Mucosa of rectum (tissue), 2 donors: ENCODE measurements at regions not wholly inside any gene's neighbourhood (a gene's known extent, or its start where the extent isn't known, plus 50 kb on each side); places are given as distances from the start of the nearest gene placed in this dataset.

Source experiments
- H3K27ac ChIP-seq, 2 donors: one replicate each; pipeline ENCODE4 v1.7.0; 2013; ENCODE audit warnings: inconsistent platforms in 2 of 2, low read depth in 2 of 2, low read length in 2 of 2
- H3K27me3 ChIP-seq, 2 donors: one replicate each; pipeline ENCODE4 v1.7.0; 2013; ENCODE audit warnings: low read length in 2 of 2; ENCODE audit not compliant: control insufficient read depth in 2 of 2, insufficient read depth in 2 of 2
- H3K36me3 ChIP-seq, 2 donors: one replicate each; pipeline ENCODE4 v1.7.0; 2013; ENCODE audit warnings: low read length in 2 of 2; ENCODE audit not compliant: control insufficient read depth in 2 of 2, insufficient read depth in 2 of 2
- H3K4me1 ChIP-seq, 2 donors: one replicate each; pipeline ENCODE4 v1.7.0; 2013; ENCODE audit warnings: low read length in 2 of 2, mild to moderate bottlenecking in 1 of 2; ENCODE audit not compliant: control insufficient read depth in 2 of 2, insufficient read depth in 2 of 2
- H3K4me3 ChIP-seq, 2 donors: one replicate each; pipeline ENCODE4 v1.7.0; 2013; ENCODE audit warnings: low read length in 2 of 2
- H3K9ac ChIP-seq, 2 donors: one replicate each; pipeline ENCODE4 v1.7.0; 2013; ENCODE audit warnings: low read length in 2 of 2, low read depth in 1 of 2, mild to moderate bottlenecking in 1 of 2
- H3K9me3 ChIP-seq, 2 donors: one replicate each; pipeline ENCODE4 v1.7.0; 2013; ENCODE audit warnings: low read length in 2 of 2; ENCODE audit not compliant: control insufficient read depth in 2 of 2
- donor health status: healthy.
- donor health status: Normal muscosa, but diverticular disease.

- no peaks in the 10 kb centered on the region for H3K9me3 ChIP-seq
- no peaks in the 10 kb centered on the region for H3K36me3 ChIP-seq
- no peaks in the 10 kb centered on the region for H3K27me3 ChIP-seq
- no peak overlapping the region for H3K4me3 ChIP-seq
- H3K9ac ChIP-seq, result no peak overlapping the region
- H3K27ac ChIP-seq, result no peak overlapping the region
- no peaks in the 10 kb centered on the region for H3K4me1 ChIP-seq
Observed at GRCh38 chr13:73416093-73416492, 357.3 kb downstream of the KLF5 start.

DNA sequence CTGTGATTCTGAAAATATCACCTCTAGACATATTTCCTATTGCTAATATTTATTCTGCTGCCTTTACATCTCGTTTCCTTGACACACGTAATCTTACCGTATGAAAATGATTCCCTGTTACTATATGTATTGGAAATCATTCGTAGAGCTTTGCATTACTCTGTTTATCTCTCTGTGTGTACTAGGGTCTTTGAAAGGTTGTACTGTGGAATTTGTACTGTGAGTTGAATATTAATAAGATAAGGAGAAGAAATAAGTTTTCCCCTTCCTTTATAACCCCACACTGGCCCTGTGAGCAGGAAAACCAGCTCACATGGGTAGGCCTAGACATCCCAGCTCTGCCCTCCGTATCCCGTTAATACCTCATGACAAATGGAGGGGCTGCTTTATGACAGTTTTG lies 354.9 kb downstream of the KLF5 start:
- Histone ChIP-seq H3K4me3 (no peak overlapping the region), H3K27ac (no peak overlapping the region), H3K27me3 (no peaks in the 10 kb centered on the region), H3K4me1 (no peaks in the 10 kb centered on the region), H3K36me3 (no peaks in the 10 kb centered on the region), H3K9ac (no peak overlapping the region), H3K9me3 (no peaks in the 10 kb centered on the region)

DNA sequence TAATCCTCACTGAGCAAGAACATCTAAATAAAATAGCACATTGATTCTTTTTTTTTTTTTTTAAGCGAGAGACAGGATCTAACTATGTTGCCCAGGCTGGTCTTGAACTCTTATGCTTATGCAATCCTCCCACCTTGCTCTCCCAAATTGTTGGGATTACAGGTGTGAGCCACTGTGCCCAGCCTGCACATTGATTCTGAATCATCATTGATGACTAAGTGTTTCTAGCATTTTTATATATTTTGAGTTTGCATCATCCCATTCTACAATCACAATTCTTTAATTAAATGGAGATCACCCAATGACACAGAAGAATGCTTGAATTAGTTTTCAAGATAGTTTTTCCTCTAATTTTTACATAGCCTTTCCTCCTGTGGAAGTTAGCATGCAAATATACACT lies 354.1 kb downstream of the KLF5 start:
- H3K9me3 ChIP-seq, result no peaks in the 10 kb centered on the region
- no peak overlapping the region for H3K27ac ChIP-seq
- H3K9ac ChIP-seq, result no peak overlapping the region
- H3K4me3 ChIP-seq, result no peak overlapping the region
- H3K27me3 ChIP-seq, result no peaks in the 10 kb centered on the region
- no peaks in the 10 kb centered on the region for H3K36me3 ChIP-seq
- no peaks in the 10 kb centered on the region for H3K4me1 ChIP-seq

DNA sequence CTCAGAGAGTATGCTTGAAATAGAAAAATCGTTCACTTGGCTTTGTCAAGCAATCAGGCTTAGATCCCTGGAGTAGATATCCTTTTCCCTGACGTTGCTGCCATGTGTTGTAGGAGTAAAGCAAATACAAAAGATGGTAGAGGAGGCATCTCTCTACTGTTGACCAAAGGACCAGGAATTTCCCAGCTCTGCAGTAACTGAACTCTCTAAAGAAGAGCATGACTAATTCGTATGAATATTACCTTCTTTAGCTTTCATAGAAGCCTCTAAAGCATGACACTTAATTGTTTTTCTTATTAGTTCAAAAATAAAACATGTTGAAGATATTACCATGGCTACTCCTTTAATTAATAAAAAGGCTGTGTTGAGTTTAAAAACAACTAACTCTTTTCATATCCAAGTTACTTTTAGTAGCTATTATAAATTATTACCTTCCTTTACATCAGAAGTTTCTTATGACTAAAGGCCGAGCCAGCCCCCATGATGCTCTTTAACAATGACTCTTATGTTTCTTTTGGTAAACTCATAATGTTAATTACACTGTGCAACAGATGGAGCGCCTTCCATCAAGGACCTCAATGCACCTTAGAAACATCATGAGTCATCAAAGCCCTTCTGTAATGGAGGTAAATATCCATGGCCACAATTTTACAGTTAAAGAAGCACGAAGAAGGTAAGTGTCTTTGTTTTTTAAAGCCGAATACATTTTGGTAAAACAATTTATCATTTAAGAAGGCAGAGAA lies 352.4 kb downstream of the KLF5 start:
- H3K4me3 ChIP-seq, result no peak overlapping the region
- no peaks in the 10 kb centered on the region for H3K27me3 ChIP-seq
- no peaks in the 10 kb centered on the region for H3K36me3 ChIP-seq
- H3K9ac ChIP-seq, result no peak overlapping the region
- H3K9me3 ChIP-seq, result no peaks in the 10 kb centered on the region
- H3K27ac ChIP-seq, result no peak overlapping the region
- H3K4me1 ChIP-seq, result peaks cover 0 to under 1% of the 10 kb centered on the region in 2 donors

DNA sequence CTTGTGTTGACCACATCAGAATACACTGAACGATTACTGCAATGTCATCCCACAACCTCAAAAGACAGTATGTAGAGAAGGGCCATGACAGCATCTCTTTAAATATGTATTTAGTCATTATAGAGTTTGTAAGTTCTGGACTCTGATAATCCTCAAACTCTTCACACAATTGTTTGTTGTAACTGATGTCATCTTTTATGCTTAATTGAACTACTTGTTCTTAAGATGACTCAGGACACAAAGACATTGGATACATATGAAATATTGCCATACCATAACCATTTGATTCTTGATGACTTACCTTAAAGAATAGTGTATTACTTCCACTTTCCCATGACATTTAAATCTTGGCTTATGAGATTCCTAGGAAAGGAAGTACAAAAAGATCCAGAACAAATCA lies 347.6 kb downstream of the KLF5 start:
- no peaks in the 10 kb centered on the region for H3K36me3 ChIP-seq
- H3K9ac ChIP-seq, result no peak overlapping the region
- H3K27me3 ChIP-seq, result no peaks in the 10 kb centered on the region
- H3K27ac ChIP-seq, result no peak overlapping the region
- no peak overlapping the region for H3K4me3 ChIP-seq
- H3K9me3 ChIP-seq, result no peaks in the 10 kb centered on the region
- H3K4me1 ChIP-seq, result peaks cover 0 to 19% of the 10 kb centered on the region in 2 donors

GRCh38 chr13:73404581-73404980 lies 345.8 kb downstream of the KLF5 start:
- H3K9ac ChIP-seq, result no peak overlapping the region
- H3K4me1 ChIP-seq, result peaks cover 5 to 37% of the 10 kb centered on the region in 2 donors
- H3K27ac ChIP-seq, result peak overlapping the region in 1 of 2 donors; percentile 6
- no peak overlapping the region for H3K4me3 ChIP-seq
- H3K36me3 ChIP-seq, result no peaks in the 10 kb centered on the region
- no peaks in the 10 kb centered on the region for H3K27me3 ChIP-seq
- H3K9me3 ChIP-seq, result no peaks in the 10 kb centered on the region

- H3K36me3 ChIP-seq, result no peaks in the 10 kb centered on the region
- no peaks in the 10 kb centered on the region for H3K9me3 ChIP-seq
- H3K4me3 ChIP-seq, result no peak overlapping the region
- no peaks in the 10 kb centered on the region for H3K27me3 ChIP-seq
- no peak overlapping the region for H3K9ac ChIP-seq
- H3K4me1 ChIP-seq, result peaks cover 10 to 41% of the 10 kb centered on the region in 2 donors
- H3K27ac ChIP-seq, result no peak overlapping the region
Observed at GRCh38 chr13:73403355-73404120, 344.7 kb downstream of the KLF5 start.

GRCh38 chr13:73401769-73402168 lies 343.0 kb downstream of the KLF5 start:
- no peak overlapping the region for H3K9ac ChIP-seq
- H3K4me3 ChIP-seq, result no peak overlapping the region
- H3K4me1 ChIP-seq, result peaks cover 21 to 57% of the 10 kb centered on the region in 2 donors
- no peaks in the 10 kb centered on the region for H3K36me3 ChIP-seq
- no peak overlapping the region for H3K27ac ChIP-seq
- no peaks in the 10 kb centered on the region for H3K9me3 ChIP-seq
- no peaks in the 10 kb centered on the region for H3K27me3 ChIP-seq

- H3K27ac ChIP-seq, result peak overlapping the region; percentile 74 to 81
Observed at GRCh38 chr13:73399347-73400216, 340.8 kb downstream of the KLF5 start.

More at GRCh38 chr13:73399347-73400216, 340.8 kb downstream of the KLF5 start:
- Histone ChIP-seq H3K9ac (no peak overlapping the region), H3K4me1 (peaks cover 21 to 47% of the 10 kb centered on the region in 2 donors), H3K9me3 (no peaks in the 10 kb centered on the region), H3K27me3 (no peaks in the 10 kb centered on the region), H3K4me3 (no peak overlapping the region), H3K36me3 (no peaks in the 10 kb centered on the region)
